ENCODE measurements at regions not wholly inside any gene's neighbourhood (a gene's known extent, or its start where the extent isn't known, plus 50 kb on each side); places are given as distances from the start of the nearest gene placed in this dataset.

GRCh38 chr4:110730318-110730717 is 107.4 kb upstream of the PITX2 start:
- no peak for TF ChIP-seq POLR2A (IDR thresholded peaks at IDR 0.05; ENCODE audit: low read length)
- no peak for TF ChIP-seq GATA1 (IDR thresholded peaks at IDR 0.05; ENCODE audit: low read depth, low read length)
